ENCODE measurements at regions not wholly inside any gene's neighbourhood (a gene's known extent, or its start where the extent isn't known, plus 50 kb on each side); places are given as distances from the start of the nearest gene placed in this dataset.

DNA sequence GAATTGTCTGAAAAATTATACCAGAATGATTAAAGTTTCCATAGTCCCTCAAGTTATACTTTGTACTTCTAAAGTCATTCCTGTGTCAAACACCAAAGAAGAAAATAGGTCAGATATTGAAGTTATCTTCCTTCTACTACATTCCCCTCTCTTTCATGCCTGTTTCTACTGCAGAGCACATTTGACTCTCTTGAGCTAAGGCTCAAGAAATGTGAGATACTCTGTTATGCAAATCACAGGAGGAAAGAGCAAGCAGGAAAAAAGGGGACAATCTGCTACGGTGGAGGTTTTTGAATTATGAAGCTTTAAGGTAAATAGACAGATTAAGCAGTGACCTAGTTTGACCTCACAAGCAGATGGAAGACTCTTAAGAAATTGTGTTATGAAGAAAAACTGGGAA, 198.9 kb upstream of the LDB2 start:
- Histone ChIP-seq H4K20me1 (ENCODE audit: insufficient read depth, low read length) (no peaks in the 10 kb centered on the region), H3K4me2 (replicated peaks; ENCODE audit: extremely low read depth, low read length, poor library complexity, severe bottlenecking) (no peak overlapping the region), H3K4me3 (replicated peaks in 1 of 3; ENCODE audit: low read depth in 2 of 3, low read length in 3 of 3) (no peak overlapping the region), H3K27me3 (ENCODE audit: control insufficient read depth in 2 of 2, insufficient read depth in 2 of 2, low read length in 2 of 2) (no peaks in the 10 kb centered on the region), H3K79me2 (ENCODE audit: insufficient read depth, low read length) (no peaks in the 10 kb centered on the region), H3K4me1 (ENCODE audit: control insufficient read depth in 1 of 2, insufficient read depth in 2 of 2, low read length in 2 of 2) (no peaks in the 10 kb centered on the region), H3K9ac (ENCODE audit: insufficient read depth, low read length, poor library complexity, severe bottlenecking) (no peak overlapping the region), H3K9me3 (replicated peaks in 1 of 2; ENCODE audit: control insufficient read depth in 1 of 2, insufficient read depth in 1 of 2, low read length in 2 of 2) (no peaks in the 10 kb centered on the region), H2AFZ (ENCODE audit: insufficient read depth, low read depth, low read length, poor library complexity, severe bottlenecking) (no peak overlapping the region), H3K27ac (ENCODE audit: low read depth in 1 of 2, low read length in 2 of 2) (no peak overlapping the region), H3K36me3 (replicated peaks in 1 of 2; ENCODE audit: control insufficient read depth in 1 of 2, insufficient read depth in 2 of 2, low read length in 2 of 2) (no peaks in the 10 kb centered on the region)
- 88% methylated on average over 1 of the region's 1 CpG for WGBS (ENCODE audit: insufficient coverage)
- Mint-ChIP-seq H3K4me1 (no peaks in the 10 kb centered on the region), H3K27ac (no peak overlapping the region), H3K36me3 (no peaks in the 10 kb centered on the region), H3K9me3 (peaks cover 0 to 6% (median 0%) of the 10 kb centered on the region in 7 donors), H3K27me3 (ENCODE audit: low read depth in 3 of 3) (peaks cover 0 to 6% (median 0%) of the 10 kb centered on the region in 3 donors), H3K4me3 (no peak overlapping the region)
- intact Hi-C loops (cut with micrococcal nuclease) = no loop called here
- DNase-seq = no peak
- no peak for TF ChIP-seq CTCF (IDR thresholded peaks at IDR 0.05)

DNA sequence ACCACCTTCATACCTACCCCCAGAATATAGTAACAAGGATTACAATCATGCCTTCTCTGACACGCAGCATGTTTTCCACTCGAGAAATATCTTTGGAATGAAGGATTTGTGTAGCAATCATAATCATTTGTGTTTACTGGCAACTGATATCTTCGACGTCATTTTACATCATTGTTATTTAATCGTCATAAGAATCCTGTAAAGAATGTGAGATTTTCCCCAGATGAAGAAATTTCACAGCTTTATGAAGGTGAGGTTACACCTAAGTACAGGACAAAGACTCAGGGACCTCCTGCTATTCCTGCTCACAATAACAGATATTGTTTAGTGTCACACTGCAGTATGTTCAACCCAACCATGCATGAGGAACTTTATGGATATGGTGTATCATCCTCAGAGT, 198.2 kb upstream of the LDB2 start:
- no peaks in the 10 kb centered on the region for H3K79me2 ChIP-seq (ENCODE audit: insufficient read depth, low read length)
- Mint-ChIP-seq H3K36me3 (no peaks in the 10 kb centered on the region), H3K4me1 (no peaks in the 10 kb centered on the region), H3K9me3 (peaks cover 0 to 8% (median 0%) of the 10 kb centered on the region in 7 donors), H3K27me3 (ENCODE audit: low read depth in 3 of 3) (peaks cover 0 to 6% (median 0%) of the 10 kb centered on the region in 3 donors), H3K27ac (no peak overlapping the region), H3K4me3 (no peak overlapping the region)
- no peaks in the 10 kb centered on the region for H4K20me1 ChIP-seq (ENCODE audit: insufficient read depth, low read length)
- intact Hi-C loops (cut with micrococcal nuclease) = no loop called here
- 100% methylated on average over 3 of the region's 5 CpGs for WGBS (ENCODE audit: insufficient coverage)
- DNase-seq = no peak
- H3K4me2 ChIP-seq (replicated peaks; ENCODE audit: extremely low read depth, low read length, poor library complexity, severe bottlenecking) = no peak overlapping the region
- H3K36me3 ChIP-seq (replicated peaks in 1 of 2; ENCODE audit: control insufficient read depth in 1 of 2, insufficient read depth in 2 of 2, low read length in 2 of 2) = no peaks in the 10 kb centered on the region
- no peak overlapping the region for H3K9ac ChIP-seq (ENCODE audit: insufficient read depth, low read length, poor library complexity, severe bottlenecking)
- H3K9me3 ChIP-seq (replicated peaks in 1 of 2; ENCODE audit: control insufficient read depth in 1 of 2, insufficient read depth in 1 of 2, low read length in 2 of 2) = no peaks in the 10 kb centered on the region
- no peak overlapping the region for H2AFZ ChIP-seq (ENCODE audit: insufficient read depth, low read depth, low read length, poor library complexity, severe bottlenecking)
- H3K4me3 ChIP-seq (replicated peaks in 1 of 3; ENCODE audit: low read depth in 2 of 3, low read length in 3 of 3) = no peak overlapping the region
- H3K4me1 ChIP-seq (ENCODE audit: control insufficient read depth in 1 of 2, insufficient read depth in 2 of 2, low read length in 2 of 2) = no peaks in the 10 kb centered on the region
- TF ChIP-seq CTCF (IDR thresholded peaks at IDR 0.05) = no peak
- H3K27ac ChIP-seq (ENCODE audit: low read depth in 1 of 2, low read length in 2 of 2) = no peak overlapping the region
- H3K27me3 ChIP-seq (ENCODE audit: control insufficient read depth in 2 of 2, insufficient read depth in 2 of 2, low read length in 2 of 2) = no peaks in the 10 kb centered on the region
